Left cardiac atrium (tissue), 4 donors: ENCODE measurements at regions not wholly inside any gene's neighbourhood (a gene's known extent, or its start where the extent isn't known, plus 50 kb on each side); places are given as distances from the start of the nearest gene placed in this dataset.
"Not testable (repeated sequence)": the region's sequence is repeated elsewhere in the genome, so short reads cannot be mapped to it uniquely, and the experiment has no call there.

Experiments
- ATAC-seq, 2 donors: fragments of 200-7000 bp; cut with Tn5 transposase; one replicate each; pipeline ENCODE4 v1.9.1; 2020; ENCODE audit warnings: mild to moderate bottlenecking in 2 of 2, moderate library complexity in 2 of 2
- DNase-seq: peaks from one replicate; pipeline ENCODE4 v3.0.0-alpha.2; 2020
- intact Hi-C, 2 donors: fragments of 100-400 bp; cut with DNase I; formaldehyde crosslinking; loops; one replicate each; pipeline versions ENCODE4 v1.14.1 to v1.15.1; 2022 to 2023
- donor health status: DM: no; HTN: yes; CAD: no.
- donor health status: DM: no; HTN: yes; CAD: no; lungs with severe emphysema.
- donor health status: DM: yes; HTN: yes; CAD: no.
- donor health status: Dilated cardiomyopathy.

DNA sequence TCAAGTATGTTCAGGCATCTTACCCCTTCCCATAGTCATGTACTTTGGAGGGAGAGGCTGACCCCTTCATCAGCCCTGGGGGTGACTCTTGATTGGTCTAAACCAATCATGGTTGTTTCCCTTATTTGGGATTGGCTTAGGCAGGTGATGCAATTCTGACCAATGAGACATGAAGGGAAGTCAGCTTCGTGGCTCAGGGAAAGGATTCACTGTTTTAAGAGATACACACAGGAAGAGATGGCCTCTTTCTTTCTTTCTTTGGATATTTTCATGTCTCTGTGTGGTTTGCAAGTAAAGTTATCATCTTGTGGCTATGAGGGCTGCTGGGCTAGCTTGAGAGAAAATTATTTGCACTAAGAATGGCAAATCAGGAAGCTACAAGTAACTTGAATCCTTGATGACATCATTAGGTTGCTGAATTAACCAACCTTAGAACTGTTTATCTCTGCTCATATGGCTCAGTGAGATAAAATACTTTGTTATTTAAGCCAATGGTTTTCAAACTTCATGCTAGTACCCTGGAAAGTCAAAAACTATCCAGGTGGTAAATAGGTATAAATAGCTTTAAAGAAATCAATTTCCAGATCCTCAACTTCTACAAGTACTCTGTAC, 144.2 kb upstream of the CENPW start:
- DNase-seq (no peak), ATAC-seq (no peak)
- intact Hi-C loops = no loop called here

GRCh38 chr6:126198631-126199030, 141.3 kb upstream of the CENPW start:
- no peak for ATAC-seq
- intact Hi-C loops = no loop called here
- DNase-seq = no peak

GRCh38 chr6:126199466-126199865, 140.4 kb upstream of the CENPW start:
- intact Hi-C loops = no loop called here
- DNase-seq (no peak), ATAC-seq (no peak)

- DNase-seq (no peak), ATAC-seq (no peak)
- intact Hi-C loops = no loop called here
Observed at GRCh38 chr6:126202707-126203106, 137.2 kb upstream of the CENPW start.

- DNase-seq (no peak), ATAC-seq (no peak)
Observed at GRCh38 chr6:126204126-126204525, 135.8 kb upstream of the CENPW start.

GRCh38 chr6:126204598-126204997, 135.3 kb upstream of the CENPW start:
- ATAC-seq (no peak), DNase-seq (no peak)
- intact Hi-C loops = no loop called here

More at GRCh38 chr6:126204126-126204525, 135.8 kb upstream of the CENPW start:
- intact Hi-C loops = no loop called here

DNA sequence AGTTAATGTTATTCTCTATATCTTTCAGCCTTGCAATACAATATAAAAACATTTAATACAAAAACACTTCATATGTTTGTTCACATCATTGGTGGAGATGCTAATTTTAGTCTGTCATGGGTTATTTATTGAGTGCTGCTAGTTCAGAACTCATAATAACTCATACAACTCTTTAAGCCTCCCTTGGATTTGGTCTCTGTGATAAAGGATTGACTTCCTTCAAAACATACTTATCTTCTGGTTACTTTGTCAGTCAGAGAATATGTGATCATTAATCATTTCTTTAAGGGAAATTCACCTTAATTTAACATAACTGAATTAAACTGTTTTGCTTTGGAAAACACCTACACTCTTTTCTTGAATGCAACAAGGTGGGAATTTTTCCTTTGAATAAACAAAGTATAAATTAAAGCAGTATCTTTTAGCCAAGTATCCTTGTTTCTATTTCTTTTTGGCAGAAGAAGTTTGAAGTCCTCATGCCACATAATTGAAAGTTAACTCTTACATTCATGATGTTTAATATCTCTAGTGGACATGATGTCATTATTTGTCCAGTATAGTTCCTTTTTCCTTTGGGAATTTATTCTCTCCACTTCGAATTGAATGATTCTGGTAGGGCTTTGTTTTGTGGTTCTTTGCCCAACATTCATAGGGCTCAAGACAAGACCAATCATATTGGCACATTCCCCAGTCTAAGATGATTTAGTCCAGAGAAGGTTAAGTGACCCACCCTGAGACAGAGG, 133.2 kb upstream of the CENPW start:
- intact Hi-C loops = no loop called here
- ATAC-seq (no peak), DNase-seq (no peak)

- no peak for ATAC-seq
- intact Hi-C loops = no loop called here
- DNase-seq = no peak
Observed at GRCh38 chr6:126210398-126211075, 129.4 kb upstream of the CENPW start.

DNA sequence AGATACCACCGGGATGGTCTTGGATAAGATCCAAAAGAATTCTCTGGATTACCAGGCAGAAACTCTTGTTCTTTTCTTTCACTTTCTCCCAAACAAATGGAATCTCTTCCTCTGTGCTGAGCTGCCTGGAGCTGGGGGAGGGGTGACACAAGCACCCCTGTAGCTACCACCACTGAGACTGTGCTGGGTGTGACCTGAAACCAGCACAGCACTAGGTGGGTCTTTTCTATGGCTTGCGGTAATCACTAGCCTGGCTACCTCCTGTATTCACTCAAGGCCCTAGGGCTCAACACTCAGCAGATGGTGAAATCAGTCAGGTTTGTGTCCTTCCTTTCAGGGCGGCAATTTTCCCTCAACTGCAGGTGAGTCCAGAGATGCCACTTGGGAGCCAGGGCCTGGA, 122.4 kb upstream of the CENPW start:
- DNase-seq (no peak), ATAC-seq (no peak)
- intact Hi-C loops = no loop called here

GRCh38 chr6:126220901-126221300, 119.0 kb upstream of the CENPW start:
- intact Hi-C loops, DNase-seq, ATAC-seq: not testable (repeated sequence)

- intact Hi-C loops = no loop called here
- ATAC-seq (no peak), DNase-seq (no peak)
Observed at GRCh38 chr6:126227833-126228702, 111.8 kb upstream of the CENPW start.

DNA sequence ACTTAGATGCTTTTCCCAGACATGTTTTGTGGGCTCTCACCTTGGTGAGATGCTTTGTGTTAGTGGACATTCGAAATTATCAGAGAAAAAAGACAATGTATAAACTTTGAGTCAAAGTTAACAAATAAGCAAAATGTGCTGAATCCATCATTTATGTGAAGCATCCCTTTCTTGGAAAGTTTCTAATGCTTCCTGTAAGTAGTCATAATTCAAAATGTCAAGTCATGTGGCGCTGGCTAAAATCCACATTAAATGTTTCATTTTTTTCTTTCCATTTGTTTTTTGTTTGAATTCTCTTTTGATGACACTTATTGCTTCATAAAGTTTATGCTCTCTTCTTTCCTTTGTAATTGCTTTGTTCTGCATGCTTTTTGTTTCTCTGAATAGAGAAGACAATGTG, 107.2 kb upstream of the CENPW start:
- no peak for ATAC-seq
- DNase-seq = no peak
- intact Hi-C loops = no loop called here

GRCh38 chr6:126233192-126233591, 106.7 kb upstream of the CENPW start:
- no peak for ATAC-seq
- intact Hi-C loops = no loop called here
- DNase-seq = no peak

GRCh38 chr6:126235363-126235762, 104.6 kb upstream of the CENPW start:
- no peak for DNase-seq
- no peak for ATAC-seq
- intact Hi-C loops = no loop called here

GRCh38 chr6:126245077-126245476, 94.8 kb upstream of the CENPW start:
- intact Hi-C loops = no loop called here
- no peak for ATAC-seq
- no peak for DNase-seq

GRCh38 chr6:126252154-126252553, 87.8 kb upstream of the CENPW start:
- intact Hi-C loops = no loop called here
- ATAC-seq = no peak
- no peak for DNase-seq

DNA sequence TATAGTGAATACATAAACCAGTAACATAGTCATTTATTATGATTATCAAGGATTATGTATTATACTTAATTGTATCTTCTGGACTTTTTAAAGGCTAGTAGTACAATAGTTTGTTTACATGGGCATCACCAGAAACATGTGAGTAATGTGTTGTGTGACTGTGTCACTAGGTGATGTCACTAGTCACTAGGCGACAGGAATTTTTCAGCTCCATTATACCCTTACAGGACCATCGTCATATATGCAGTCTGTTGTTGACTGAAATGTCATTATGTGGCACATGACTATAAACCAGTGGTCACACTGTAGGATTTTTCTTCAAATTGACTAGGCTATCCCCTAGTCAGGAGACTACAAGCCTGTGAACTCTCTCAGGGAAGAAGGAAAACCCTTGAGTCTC, 86.5 kb upstream of the CENPW start:
- intact Hi-C loops = no loop called here
- no peak for DNase-seq
- ATAC-seq = no peak

DNA sequence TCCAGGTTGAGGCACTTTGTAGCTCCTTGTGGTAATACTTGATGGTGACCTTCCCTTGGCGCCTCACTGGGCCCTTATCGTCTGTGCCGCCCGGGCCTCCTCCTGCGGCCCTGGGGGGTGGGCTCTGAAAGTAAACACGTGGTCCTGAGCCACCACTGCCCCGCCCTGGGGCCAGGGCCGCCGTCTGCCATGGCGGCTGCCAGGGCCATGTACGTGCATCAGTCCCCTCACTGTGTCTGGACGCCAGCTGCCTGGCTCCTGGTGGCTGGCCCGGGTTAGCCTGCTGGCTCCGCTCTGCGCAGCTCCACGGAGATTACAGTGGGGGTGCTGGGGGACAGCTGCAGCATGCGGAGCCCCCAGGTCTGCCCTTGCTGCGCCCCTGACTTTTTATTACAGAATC, 81.8 kb upstream of the CENPW start:
- DNase-seq (no peak), ATAC-seq (no peak)
- intact Hi-C loops = no loop called here

DNA sequence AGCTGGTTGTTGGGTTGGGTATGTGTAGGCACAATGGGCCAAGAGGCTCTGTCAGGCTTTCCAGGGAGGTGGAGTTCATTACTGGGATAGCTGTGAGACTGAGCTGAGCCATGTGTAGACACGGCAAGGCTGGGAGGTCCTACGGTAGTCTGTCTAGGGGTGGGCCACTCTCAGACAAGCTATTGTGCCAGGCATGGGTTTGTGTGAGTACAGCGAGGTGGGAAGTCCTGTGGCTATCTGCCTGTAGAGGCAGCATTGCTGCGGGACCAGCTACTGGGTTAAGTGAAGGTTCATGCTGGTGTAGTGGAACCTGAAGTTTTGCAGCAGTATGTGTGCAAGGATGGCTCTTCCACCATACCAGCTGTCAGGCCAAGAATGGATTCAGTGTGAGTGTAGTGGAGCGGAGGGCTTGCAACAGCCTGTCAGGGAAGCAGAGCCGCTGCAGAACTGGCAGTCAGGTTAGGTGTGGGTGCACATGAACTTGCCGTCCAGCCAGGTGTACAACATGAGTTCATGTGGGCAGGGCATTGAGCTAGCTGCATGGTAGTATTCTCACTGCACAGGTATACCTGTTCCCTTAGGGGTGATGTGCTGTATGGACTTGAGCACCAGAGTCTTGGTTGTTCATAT, 78.0 kb upstream of the CENPW start:
- intact Hi-C loops = no loop called here
- ATAC-seq (no peak), DNase-seq (no peak)
